ENCODE measurements at regions not wholly inside any gene's neighbourhood (a gene's known extent, or its start where the extent isn't known, plus 50 kb on each side); places are given as distances from the start of the nearest gene placed in this dataset.

DNA sequence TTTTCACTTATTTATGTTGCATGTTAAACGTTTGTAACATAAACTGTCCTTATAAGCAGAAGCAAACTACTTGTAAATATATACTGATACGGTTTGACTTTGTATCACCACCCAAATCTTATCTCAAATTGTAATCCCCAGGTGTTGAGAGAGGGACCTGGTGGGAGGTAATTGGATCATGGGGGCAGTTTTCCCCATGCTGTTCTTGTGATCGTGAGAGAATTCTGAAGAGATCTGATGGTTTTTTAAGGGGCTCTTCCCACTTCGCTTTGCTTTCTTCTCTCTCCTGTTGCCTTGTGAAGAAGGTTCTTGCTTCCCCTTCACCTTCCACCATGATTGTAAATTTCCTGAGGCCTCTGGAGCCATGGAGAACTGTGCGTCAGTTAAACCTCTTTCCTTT lies 87.1 kb upstream of the MAPK10 start:
- no peak for TF ChIP-seq POLR2A (IDR thresholded peaks at IDR 0.05)
- no peak for TF ChIP-seq CTCF (IDR thresholded peaks at IDR 0.05)
- TF ChIP-seq POLR2AphosphoS5 (IDR thresholded peaks at IDR 0.05) = no peak
